HL-60/S4 treated with phorbol 12-myristate 13-acetate at 8.2 ng/mL for 4 days and 3 days (cell line): ENCODE measurements at regions not wholly inside any gene's neighbourhood (a gene's known extent, or its start where the extent isn't known, plus 50 kb on each side); places are given as distances from the start of the nearest gene placed in this dataset.

ENCODE experiments used
- in situ Hi-C: fragments of 300-500 bp; cut with MboI; formaldehyde crosslinking; loops from 2 replicates; pipeline ENCODE4 v1.15.0; 2022; ENCODE audit warnings: low sequenced_read_pairs

DNA sequence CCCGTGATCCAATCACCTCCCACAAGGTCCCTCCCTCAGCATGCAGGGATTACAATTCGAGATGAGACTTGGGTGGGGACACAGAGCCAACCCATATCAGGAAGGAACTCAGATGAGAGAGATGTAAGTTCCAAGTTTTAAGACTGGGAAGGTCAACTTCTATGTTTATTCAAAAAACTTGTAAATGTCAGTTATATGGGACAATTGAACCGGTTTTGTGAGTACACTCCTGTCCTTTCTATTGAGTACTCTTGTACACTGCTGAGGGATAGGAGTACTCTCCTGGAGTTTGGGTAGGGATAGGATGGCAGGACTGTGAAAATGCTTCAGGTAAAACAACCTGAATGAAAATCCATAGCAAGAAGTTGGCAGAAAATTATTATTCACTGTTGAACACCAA is 239.1 kb downstream of the ZNF674 start:
- in situ Hi-C loops, result no loop called here

DNA sequence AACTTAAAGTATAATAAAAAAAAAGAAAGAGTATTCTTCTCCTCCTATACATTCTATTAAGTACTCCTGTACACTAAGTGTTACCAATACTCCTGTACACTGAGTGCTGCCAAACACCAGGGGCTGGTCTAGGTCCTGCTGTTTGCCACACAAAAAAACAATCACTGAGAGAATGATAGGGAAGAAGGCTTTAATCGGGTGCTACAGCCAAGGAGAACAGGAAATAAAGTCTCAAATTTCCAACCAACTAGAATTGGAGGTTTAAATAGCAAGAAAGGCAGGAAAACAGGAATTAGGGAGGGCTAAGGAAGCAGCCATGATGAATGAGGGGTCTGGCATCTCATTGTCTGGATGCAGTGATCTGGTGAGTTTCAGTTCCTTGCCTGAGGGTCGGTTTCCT is 239.8 kb downstream of the ZNF674 start:
- in situ Hi-C loops, result no loop called here

- in situ Hi-C loops, result no loop called here
These were observed 243.3 kb downstream of the ZNF674 start for GRCh38 chrX:46301903-46302302.

DNA sequence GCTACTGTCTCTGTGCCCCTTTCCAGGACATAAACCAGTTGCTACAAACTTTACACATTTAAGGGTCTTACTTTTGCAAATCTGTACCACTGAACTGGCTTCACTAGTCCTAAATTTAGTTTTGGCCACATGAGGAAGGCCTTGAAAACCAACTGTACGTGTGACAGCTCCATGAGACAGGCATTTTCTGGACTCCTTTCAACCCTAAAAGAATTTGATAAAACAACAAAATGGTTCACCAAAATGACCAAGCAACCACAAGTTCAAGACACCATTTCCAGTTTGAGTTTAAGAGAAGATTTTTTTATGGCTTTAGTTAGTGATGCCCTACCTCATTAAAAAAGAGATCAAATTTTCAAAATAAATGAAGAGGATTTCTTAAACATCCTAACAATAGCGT is 246.4 kb downstream of the ZNF674 start:
- in situ Hi-C loops, result no loop called here

DNA sequence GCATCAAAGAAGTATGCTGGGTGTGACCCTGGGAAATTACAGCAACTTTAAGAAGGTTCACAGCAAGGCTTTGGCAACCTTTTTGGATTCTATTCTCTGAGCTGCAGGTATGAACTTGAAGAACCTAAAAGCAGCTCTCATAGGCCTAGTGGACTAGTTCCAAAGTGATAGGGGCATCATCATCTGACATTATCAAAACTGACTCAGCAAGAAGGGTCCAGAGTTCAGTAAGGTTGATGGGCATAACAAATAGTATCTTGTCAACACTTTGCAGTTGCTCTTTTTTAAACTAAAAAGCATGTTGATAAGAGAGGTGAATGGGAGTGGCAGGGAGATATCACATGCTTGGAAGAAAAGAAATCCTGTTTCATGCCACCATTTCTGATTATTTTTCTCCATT is 249.3 kb downstream of the ZNF674 start:
- in situ Hi-C loops, result no loop called here

DNA sequence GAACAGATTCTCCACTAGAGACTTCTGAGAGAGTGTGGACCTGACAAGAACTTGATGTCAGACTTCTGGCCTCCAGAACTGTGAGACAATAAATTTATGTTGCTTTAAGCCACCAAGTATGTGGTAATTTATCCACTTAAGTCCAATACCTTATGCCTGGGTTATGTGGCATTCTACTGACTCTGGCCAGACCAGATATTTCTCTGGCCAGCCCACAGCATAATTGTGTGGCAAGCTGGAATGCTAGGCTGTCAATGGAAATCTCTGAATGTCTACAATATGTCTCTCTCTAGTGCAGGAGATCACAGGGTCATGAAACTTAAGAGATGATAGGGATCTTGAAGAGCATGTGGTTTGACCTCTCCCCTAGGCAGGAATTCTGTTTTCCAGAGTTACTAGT is 251.0 kb downstream of the ZNF674 start:
- in situ Hi-C loops, result no loop called here

DNA sequence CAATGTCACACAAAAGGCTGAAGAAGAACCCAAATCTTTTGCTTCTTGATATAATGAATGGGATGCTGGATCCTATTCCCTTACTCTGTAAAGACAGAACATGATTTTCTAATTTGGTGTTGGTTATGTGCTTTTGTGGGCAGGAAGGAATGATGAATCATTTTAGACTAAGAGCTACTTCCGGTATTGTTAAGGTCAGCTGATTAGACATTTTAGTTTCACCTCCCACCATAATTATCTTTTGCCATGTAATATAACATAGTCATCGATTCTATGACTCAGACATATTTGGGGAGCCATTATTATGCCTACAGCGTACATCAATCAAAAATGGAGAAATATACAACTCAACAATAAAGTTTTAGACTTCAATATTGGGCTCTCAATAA is 265.3 kb downstream of the ZNF674 start:
- in situ Hi-C loops, result no loop called here

DNA sequence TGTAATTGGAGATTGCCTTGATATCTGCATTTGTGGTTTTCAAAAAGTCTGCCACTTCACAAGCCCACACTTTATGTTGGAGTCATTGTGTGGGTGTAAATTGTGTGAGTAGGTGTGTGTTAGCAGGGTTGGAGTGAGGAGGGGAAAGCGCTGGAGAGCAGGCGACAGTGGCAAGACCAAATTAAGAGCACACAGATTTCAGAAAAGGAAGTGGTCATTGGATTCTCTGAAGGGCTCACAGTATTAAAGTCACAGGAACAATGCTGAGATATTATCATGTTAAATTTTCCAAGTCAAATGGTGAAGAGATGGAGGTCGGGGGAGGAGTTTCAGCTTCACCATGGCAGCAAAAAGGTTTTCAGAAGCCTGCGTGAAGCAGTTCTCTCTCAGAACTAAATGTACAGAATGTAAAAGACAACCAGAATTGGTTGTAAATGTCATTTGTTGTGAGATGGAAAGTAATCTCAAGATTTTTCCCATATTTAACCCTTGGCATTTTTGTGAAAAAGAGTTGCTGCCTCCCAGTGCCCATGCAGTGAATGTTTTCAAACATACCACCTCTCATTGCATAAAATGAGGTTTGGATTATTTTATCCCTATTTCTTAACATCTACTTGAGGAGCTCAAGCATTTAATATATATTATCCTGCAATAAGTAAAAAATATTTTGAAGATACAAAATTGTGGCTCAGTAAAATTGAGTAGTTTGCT is 265.9 kb downstream of the ZNF674 start:
- in situ Hi-C loops, result no loop called here

GRCh38 chrX:46278572-46278971 is 266.6 kb downstream of the ZNF674 start:
- in situ Hi-C loops, result no loop called here

GRCh38 chrX:46268412-46268811 is 276.8 kb downstream of the ZNF674 start:
- in situ Hi-C loops, result no loop called here

DNA sequence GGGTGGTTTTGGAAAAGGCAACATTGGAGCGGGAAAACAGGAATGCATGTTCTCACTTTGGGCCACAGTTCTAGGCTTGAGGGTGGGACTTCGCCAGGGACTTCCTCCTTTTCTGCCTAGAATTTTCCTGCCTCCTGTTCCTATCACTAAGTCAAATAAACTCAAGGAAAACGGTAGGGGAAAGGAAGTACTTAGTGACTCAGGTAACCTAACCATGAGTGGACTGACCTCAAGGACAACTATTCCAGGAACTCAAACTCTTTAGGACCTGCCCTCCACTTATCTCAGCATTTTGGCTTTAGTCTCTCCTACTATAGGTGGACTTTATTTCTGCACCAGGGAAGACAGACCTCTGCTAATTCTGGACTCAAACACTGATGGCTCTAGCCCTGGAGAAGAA is 281.7 kb downstream of the ZNF674 start:
- in situ Hi-C loops, result no loop called here

DNA sequence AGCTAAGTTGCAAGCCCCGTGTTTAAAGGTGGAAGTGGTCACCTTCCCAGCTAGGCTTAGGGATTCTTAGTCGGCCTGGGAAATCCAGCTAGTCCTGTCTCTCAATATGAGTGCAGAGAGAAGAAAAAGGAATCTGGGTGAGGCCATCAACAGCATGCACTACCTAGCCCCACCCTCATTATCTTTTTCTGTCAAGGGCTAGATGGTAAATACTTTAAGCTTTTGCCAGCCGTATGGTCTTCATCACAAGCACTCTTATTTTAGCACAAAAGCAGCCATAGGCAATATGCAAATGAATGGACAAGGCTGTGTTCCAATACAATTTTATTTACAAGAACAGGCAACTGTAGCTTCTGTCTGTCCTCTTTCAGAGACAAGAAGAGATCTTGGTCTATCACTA is 282.9 kb downstream of the ZNF674 start:
- in situ Hi-C loops, result no loop called here

DNA sequence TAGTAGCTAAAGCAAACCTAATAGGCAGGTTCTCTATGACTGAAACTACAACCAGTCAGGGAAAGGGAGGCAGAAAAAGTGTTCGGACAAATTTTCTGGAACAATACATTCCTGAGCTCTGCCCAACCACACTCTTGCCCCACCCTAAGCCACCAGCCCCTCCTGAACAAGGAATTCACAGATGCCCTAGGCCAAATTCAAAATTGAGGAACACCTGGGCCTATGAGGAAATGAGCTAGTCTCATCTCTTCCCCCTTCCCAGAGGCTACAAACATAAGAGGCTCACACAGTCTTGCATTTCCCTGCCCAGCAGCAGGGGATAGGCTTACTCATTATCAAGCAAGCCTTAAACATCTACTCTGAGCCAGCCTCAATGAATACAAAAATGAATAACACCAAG is 284.7 kb downstream of the ZNF674 start:
- in situ Hi-C loops, result no loop called here

GRCh38 chrX:46258356-46258755 is 286.9 kb downstream of the ZNF674 start:
- in situ Hi-C loops, result no loop called here

- in situ Hi-C loops, result no loop called here
These were observed 287.8 kb downstream of the ZNF674 start for GRCh38 chrX:46257451-46257879.

DNA sequence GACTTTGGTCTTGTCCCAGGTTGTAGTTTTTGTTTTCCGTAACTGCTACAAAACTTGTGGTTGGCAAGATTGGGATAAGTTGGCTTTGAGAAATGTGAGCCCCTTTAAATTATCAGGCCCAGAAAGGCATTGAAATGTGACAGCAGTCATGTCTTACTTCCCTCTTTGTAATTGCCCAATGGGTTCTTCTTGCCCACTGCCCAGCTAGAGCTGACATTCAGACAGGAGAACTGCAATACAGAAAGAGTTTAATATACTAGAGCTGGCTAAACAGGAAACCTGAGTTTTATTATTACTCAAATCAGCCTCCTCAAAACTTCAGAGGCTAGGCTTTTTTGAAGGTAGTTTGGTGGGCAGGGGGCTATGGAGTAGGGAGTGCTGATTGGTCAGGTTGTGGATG is 288.3 kb downstream of the ZNF674 start:
- in situ Hi-C loops, result no loop called here

DNA sequence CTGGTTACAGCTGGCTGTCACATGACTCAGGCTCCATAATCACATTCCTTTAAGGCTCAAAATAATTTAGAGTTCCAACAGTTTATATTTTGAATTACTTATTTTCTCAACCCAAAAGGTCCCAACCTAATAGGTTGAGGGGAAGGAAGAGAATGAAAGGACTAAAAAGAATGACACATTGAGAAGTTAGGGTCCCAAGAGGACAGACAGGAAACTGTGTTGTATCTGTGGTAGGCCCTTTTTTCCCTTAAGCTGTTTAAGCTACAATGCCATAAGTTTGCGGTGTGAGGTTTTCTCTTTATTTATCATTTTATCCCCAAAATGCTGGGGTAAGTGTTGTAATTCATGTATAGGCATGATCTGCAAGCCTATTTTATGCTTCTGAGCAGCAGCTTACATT is 290.2 kb downstream of the ZNF674 start:
- in situ Hi-C loops, result no loop called here

DNA sequence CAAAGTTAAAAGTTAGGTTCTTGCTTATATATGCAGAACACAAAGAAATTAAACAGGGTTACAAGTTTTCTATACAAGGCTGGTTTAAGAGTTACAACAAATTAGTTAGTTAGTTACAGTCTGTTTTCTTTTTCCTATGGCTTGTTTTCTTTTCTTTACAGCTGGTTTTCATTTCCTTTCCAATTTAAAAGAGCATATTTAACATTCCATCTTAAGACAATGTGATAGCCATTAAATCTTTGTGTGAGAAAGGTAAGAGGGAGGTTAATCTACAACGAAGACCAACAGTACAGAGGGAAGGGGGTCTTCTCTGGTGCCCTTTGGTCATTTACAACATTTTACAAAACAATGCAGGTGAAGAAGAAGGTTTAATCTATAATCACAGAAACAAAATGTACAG is 290.6 kb downstream of the ZNF674 start:
- in situ Hi-C loops, result no loop called here

DNA sequence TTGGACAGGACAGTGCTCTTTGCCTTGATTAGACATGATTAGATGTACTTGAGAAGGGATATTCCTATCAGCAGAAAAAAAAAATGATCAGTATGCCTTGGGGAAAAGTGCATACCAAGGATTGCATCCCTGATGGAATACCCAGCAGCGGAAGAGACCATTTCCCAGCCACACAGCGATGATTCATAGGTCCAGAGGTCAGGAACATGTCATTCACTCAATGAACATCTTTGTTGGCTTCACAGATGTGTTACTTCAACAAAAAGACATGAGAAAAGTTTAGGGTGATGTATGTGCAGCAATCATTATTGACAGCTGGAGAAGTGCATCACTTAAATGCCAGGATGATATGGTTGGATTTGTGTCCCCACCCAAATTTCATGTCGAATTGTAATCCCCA is 293.5 kb downstream of the ZNF674 start:
- in situ Hi-C loops, result no loop called here

DNA sequence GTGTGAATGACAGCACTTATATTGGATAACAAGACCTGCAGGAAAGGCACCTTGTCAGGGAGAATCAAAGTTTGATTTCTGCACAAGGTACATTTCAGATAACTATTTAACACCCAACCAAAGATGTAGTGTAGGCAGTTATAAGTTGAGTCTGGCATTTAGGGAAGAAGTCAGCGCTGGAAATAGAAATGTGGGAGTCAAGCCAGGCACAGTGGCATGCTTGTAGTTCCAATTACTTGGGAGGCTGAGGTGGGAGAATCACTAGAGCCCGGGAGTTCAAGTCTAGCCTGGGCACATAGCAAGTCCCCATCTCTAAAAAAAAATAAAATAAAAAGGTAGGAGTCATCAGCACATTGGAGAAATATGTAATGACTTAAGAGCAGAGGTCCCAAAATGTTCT is 295.1 kb downstream of the ZNF674 start:
- in situ Hi-C loops, result no loop called here

DNA sequence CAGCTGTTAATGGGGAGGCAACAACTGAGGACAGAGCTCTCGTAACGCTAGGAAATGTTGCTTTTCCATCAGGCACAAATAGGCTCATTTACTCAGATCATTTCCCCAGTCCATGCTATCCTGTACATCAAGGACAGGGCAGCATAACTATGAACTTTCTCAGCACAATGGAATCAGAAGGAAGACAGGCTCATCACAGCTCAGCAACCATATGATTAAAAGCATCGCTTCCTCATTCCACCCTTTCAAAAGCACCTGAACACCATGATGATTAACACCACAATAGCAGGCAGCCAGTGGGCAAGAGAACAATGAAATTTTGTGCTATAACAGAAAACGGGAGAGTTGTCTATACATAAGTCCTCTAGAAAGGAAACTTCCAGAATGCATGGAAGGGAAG is 297.8 kb downstream of the ZNF674 start:
- in situ Hi-C loops, result no loop called here

GRCh38 chrX:46244451-46244850 is 300.8 kb downstream of the ZNF674 start:
- in situ Hi-C loops, result no loop called here

- in situ Hi-C loops, result no loop called here
These were observed 308.8 kb downstream of the ZNF674 start for GRCh38 chrX:46236411-46236810.
